GM06990 (cell line): ENCODE measurements at regions not wholly inside any gene's neighbourhood (a gene's known extent, or its start where the extent isn't known, plus 50 kb on each side); places are given as distances from the start of the nearest gene placed in this dataset.

Experiments used
- DNase-seq: peaks from one replicate; pipeline ENCODE4 v3.0.0-alpha.2; 2011; ENCODE audit not compliant: insufficient read length; ENCODE audit errors: extremely low read depth
- H3K27me3 ChIP-seq: replicated peaks from 2 replicates; pipeline ENCODE4 v1.6.0; 2011; ENCODE audit warnings: low read length; ENCODE audit not compliant: control insufficient read depth, insufficient read depth
- H3K36me3 ChIP-seq: 2 replicates; pipeline ENCODE4 v1.5.1; 2011; ENCODE audit warnings: low read length; ENCODE audit not compliant: control insufficient read depth, insufficient read depth
- H3K4me3 ChIP-seq: replicated peaks from 2 replicates; pipeline ENCODE4 v1.5.1; 2011; ENCODE audit warnings: low read depth, mild to moderate bottlenecking, control low read depth, low read length
- TF ChIP-seq, protein P1 (sequence below): IDR thresholded peaks from 2 replicates; pipeline ENCODE4 v1.5.1; 2011; ENCODE audit warnings: low read length, control low read depth, mild to moderate bottlenecking, inconsistent platforms; ENCODE audit not compliant: insufficient read depth, poor library complexity, severe bottlenecking

GRCh38 chr5:51276250-51276649 lies 107.0 kb upstream of the ISL1 start:
- H3K27me3 ChIP-seq, result no peaks in the 10 kb centered on the region
- H3K36me3 ChIP-seq, result no peaks in the 10 kb centered on the region
- H3K4me3 ChIP-seq, result no peak overlapping the region
- no peak for DNase-seq
- TF ChIP-seq, protein P1, sequence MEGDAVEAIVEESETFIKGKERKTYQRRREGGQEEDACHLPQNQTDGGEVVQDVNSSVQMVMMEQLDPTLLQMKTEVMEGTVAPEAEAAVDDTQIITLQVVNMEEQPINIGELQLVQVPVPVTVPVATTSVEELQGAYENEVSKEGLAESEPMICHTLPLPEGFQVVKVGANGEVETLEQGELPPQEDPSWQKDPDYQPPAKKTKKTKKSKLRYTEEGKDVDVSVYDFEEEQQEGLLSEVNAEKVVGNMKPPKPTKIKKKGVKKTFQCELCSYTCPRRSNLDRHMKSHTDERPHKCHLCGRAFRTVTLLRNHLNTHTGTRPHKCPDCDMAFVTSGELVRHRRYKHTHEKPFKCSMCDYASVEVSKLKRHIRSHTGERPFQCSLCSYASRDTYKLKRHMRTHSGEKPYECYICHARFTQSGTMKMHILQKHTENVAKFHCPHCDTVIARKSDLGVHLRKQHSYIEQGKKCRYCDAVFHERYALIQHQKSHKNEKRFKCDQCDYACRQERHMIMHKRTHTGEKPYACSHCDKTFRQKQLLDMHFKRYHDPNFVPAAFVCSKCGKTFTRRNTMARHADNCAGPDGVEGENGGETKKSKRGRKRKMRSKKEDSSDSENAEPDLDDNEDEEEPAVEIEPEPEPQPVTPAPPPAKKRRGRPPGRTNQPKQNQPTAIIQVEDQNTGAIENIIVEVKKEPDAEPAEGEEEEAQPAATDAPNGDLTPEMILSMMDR, result no peak

DNA sequence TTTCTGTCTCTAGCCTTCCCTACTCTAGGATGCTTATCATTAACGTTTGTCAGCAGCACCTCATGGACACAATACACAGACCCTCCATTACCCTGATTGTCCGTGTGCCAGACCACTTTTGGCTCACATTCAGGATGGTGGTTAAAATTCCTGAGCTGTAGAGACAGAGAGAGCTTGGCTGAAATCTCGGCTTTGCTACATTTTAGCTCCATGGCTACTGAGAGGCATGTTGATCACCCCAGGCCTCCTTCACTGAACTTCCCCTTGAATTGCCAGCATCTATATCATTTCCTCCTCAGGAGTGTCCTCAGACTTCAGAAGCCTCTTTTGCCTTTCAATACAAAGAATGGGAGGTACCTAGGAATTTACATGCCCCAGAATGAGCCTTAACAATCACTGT lies 104.7 kb upstream of the ISL1 start:
- no peak for DNase-seq
- TF ChIP-seq, protein P1, result no peak
- Histone ChIP-seq H3K36me3 (no peaks in the 10 kb centered on the region), H3K27me3 (no peaks in the 10 kb centered on the region), H3K4me3 (no peak overlapping the region)

- Histone ChIP-seq H3K27me3 (no peaks in the 10 kb centered on the region), H3K4me3 (no peak overlapping the region), H3K36me3 (no peaks in the 10 kb centered on the region)
- no peak for DNase-seq
- TF ChIP-seq, protein P1, result no peak
Measured at GRCh38 chr5:51279983-51280706, 103.1 kb upstream of the ISL1 start.

- TF ChIP-seq, protein P1, result no peak
- DNase-seq, result no peak
Measured at GRCh38 chr5:51286046-51286445, 97.2 kb upstream of the ISL1 start.

GRCh38 chr5:51302343-51302742 lies 80.9 kb upstream of the ISL1 start:
- Histone ChIP-seq H3K4me3 (no peak overlapping the region), H3K27me3 (no peaks in the 10 kb centered on the region), H3K36me3 (no peaks in the 10 kb centered on the region)
- TF ChIP-seq, protein P1, result no peak
- DNase-seq, result no peak

More at GRCh38 chr5:51286046-51286445, 97.2 kb upstream of the ISL1 start:
- Histone ChIP-seq H3K36me3 (no peaks in the 10 kb centered on the region), H3K27me3 (no peaks in the 10 kb centered on the region), H3K4me3 (no peak overlapping the region)
